SK-N-SH (cell line): ENCODE measurements at regions not wholly inside any gene's neighbourhood (a gene's known extent, or its start where the extent isn't known, plus 50 kb on each side); places are given as distances from the start of the nearest gene placed in this dataset.

Source experiments
- CTCF ChIA-PET: fragments of 300-600, 350-600 bp; formaldehyde crosslinking; extraction: SDS; loops from one replicate; lab custom pipeline; 2021; lab: Yijun Ruan, JAX
- POLR2A ChIA-PET: fragments of 350-600 bp; sonication (Branson Sonifier 250); formaldehyde crosslinking; extraction: SDS; loops from one replicate; lab custom pipeline; 2020; ENCODE audit warnings: antibody characterized with exemption, inconsistent platforms; lab: Yijun Ruan, JAX
- DNase-seq: peaks from one replicate; pipeline ENCODE4 v3.0.0; 2012
- H2AFZ ChIP-seq: fragments of 200-600 bp; sonication (generic); 2 replicates; pipeline ENCODE4 v1.8.1; 2016; ENCODE audit warnings: antibody characterized with exemption, mild to moderate bottlenecking, low read depth
- H3F3A ChIP-seq: fragments of 200-600 bp; sonication (generic); replicated peaks from 2 replicates; pipeline ENCODE3; 2016; ENCODE audit warnings: antibody characterized with exemption, mild to moderate bottlenecking; ENCODE audit not compliant: insufficient read depth
- H3K27ac ChIP-seq, 2 experiments: fragments of 200-500 bp in 1 of 2; fragments of 200-600 bp in 1 of 2; sonication (Bioruptor generic) in 1 of 2; sonication (generic), shearing (Covaris generic) in 1 of 2; 2 replicates each; pipeline versions ENCODE4 v1.5.1 to v1.6.1; 2014 to 2016; ENCODE audit warnings: low read depth in 2 of 2, inconsistent platforms in 1 of 2, low read length in 1 of 2, mild to moderate bottlenecking in 1 of 2, mixed read lengths in 1 of 2
- H3K27me3 ChIP-seq: fragments of 200-600 bp; sonication (generic), shearing (Covaris generic); 2 replicates; pipeline ENCODE4 v1.6.1; 2016; ENCODE audit warnings: mixed run types; ENCODE audit not compliant: insufficient read depth
- H3K36me3 ChIP-seq, 2 experiments: fragments of 200-500 bp in 1 of 2; fragments of 200-600 bp in 1 of 2; sonication (Bioruptor generic) in 1 of 2; sonication (generic) in 1 of 2; replicated peaks in 1 of 2; 2 replicates each; pipeline versions ENCODE3 to v1.5.1; 2014 to 2016; ENCODE audit warnings: low read length in 1 of 2, mild to moderate bottlenecking in 1 of 2; ENCODE audit not compliant: insufficient read depth in 2 of 2, control insufficient read depth in 1 of 2
- H3K4me1 ChIP-seq, 2 experiments: fragments of 200-500 bp in 1 of 2; fragments of 200-600 bp in 1 of 2; sonication (Bioruptor generic) in 1 of 2; sonication (generic), shearing (Covaris generic) in 1 of 2; 2 replicates each; pipeline versions ENCODE4 v1.5.1 to v1.6.1; 2014 to 2016; ENCODE audit warnings: low read depth in 1 of 2, low read length in 1 of 2, mixed run types in 1 of 2; ENCODE audit not compliant: insufficient read depth in 2 of 2, control insufficient read depth in 1 of 2
- H3K4me2 ChIP-seq: fragments of 200-600 bp; sonication (generic), shearing (Covaris generic); 2 replicates; pipeline ENCODE4 v1.6.1; 2017; ENCODE audit warnings: mixed run types
- H3K4me3 ChIP-seq, 2 experiments: fragments of 200-500 bp in 1 of 2; fragments of 200-600 bp in 1 of 2; sonication (Bioruptor generic) in 1 of 2; sonication (generic), shearing (Covaris generic) in 1 of 2; 2 replicates each; pipeline versions ENCODE4 v1.5.1 to v1.8.1; 2014 to 2016; ENCODE audit warnings: low read depth in 2 of 2, inconsistent platforms in 1 of 2, low read length in 1 of 2, mild to moderate bottlenecking in 1 of 2, mixed read lengths in 1 of 2, moderate library complexity in 1 of 2
- H3K79me2 ChIP-seq: fragments of 200-600 bp; sonication (generic); 2 replicates; pipeline ENCODE4 v1.8.1; 2017; ENCODE audit warnings: mild to moderate bottlenecking; ENCODE audit not compliant: insufficient read depth
- H3K9ac ChIP-seq: fragments of 200-600 bp; sonication (generic); 2 replicates; pipeline ENCODE4 v1.6.1; 2017; ENCODE audit warnings: mixed run types
- H3K9me2 ChIP-seq: fragments of 200-600 bp; sonication (generic); 2 replicates; pipeline ENCODE4 v1.6.1; 2017; ENCODE audit warnings: mixed run types
- H3K9me3 ChIP-seq: fragments of 200-600 bp; sonication (generic); 2 replicates; pipeline ENCODE4 v1.6.1; 2017; ENCODE audit warnings: mixed run types, mild to moderate bottlenecking, moderate library complexity
- H4K20me1 ChIP-seq: fragments of 200-600 bp; sonication (generic); 2 replicates; pipeline ENCODE4 v1.6.1; 2017; ENCODE audit warnings: mild to moderate bottlenecking, mixed run types; ENCODE audit not compliant: insufficient read depth
- CHD2 ChIP-seq: fragments of 150-350 bp; IDR thresholded peaks from 2 replicates; pipeline ENCODE4 v1.6.1; 2018; ENCODE audit warnings: low read length; ENCODE audit not compliant: partially characterized antibody
- EZH2phosphoT487 ChIP-seq: fragments of 200-600 bp; sonication (generic); IDR thresholded peaks from 2 replicates; pipeline ENCODE4 v1.6.1; 2017; ENCODE audit warnings: low read depth, mixed run types, mild to moderate bottlenecking, antibody characterized with exemption, moderate library complexity, borderline replicate concordance
- FOSL2 ChIP-seq: IDR thresholded peaks from 2 replicates; pipeline ENCODE4 v1.4.0; 2012; ENCODE audit warnings: low read depth, mild to moderate bottlenecking, moderate library complexity, borderline replicate concordance
- FOXJ3 ChIP-seq: sonication (generic); formaldehyde crosslinking; IDR thresholded peaks from 2 replicates; pipeline ENCODE4 v1.5.1; 2020; ENCODE audit warnings: mild to moderate bottlenecking, missing genetic modification reagents
- FOXM1 ChIP-seq: IDR thresholded peaks from 2 replicates; pipeline ENCODE4 v1.4.0; 2012; ENCODE audit warnings: low read depth, mild to moderate bottlenecking
- GABPA ChIP-seq: IDR thresholded peaks from 2 replicates; pipeline ENCODE4 v1.4.0; 2012; ENCODE audit warnings: low read depth, mild to moderate bottlenecking
- GATA2 ChIP-seq: sonication (generic); formaldehyde crosslinking; IDR thresholded peaks from 2 replicates; pipeline ENCODE4 v1.5.0; 2020; ENCODE audit warnings: mild to moderate bottlenecking, missing genetic modification reagents
- MXI1 ChIP-seq: IDR thresholded peaks from 2 replicates; pipeline ENCODE4 v1.6.1; 2012; ENCODE audit warnings: mild to moderate bottlenecking, low read depth, low read length, improper control_type of control experiment
- NFIC ChIP-seq: IDR thresholded peaks from 2 replicates; pipeline ENCODE4 v1.4.0; 2012; ENCODE audit warnings: borderline replicate concordance
- POLR2AphosphoS5 ChIP-seq: IDR thresholded peaks from 2 replicates; pipeline ENCODE4 v1.6.1; 2012; ENCODE audit warnings: low read depth, low read length
- RAD21 ChIP-seq: IDR thresholded peaks from 2 replicates; pipeline ENCODE4 v1.6.1; 2012; ENCODE audit warnings: mild to moderate bottlenecking, low read length
- RCOR1 ChIP-seq: fragments of 150-350 bp; IDR thresholded peaks from 2 replicates; pipeline ENCODE4 v1.6.1; 2017; ENCODE audit warnings: antibody characterized with exemption, low read length
- RFX5 ChIP-seq: IDR thresholded peaks from 2 replicates; pipeline ENCODE4 v1.6.1; 2012; ENCODE audit warnings: mild to moderate bottlenecking, improper control_type of control experiment, low read length
- RXRA ChIP-seq: IDR thresholded peaks from 2 replicates; pipeline ENCODE4 v1.4.0; 2012; ENCODE audit warnings: low read depth, mild to moderate bottlenecking, borderline replicate concordance
- TCF12 ChIP-seq: IDR thresholded peaks from 2 replicates; pipeline ENCODE4 v1.4.0; 2012
- TEAD4 ChIP-seq: IDR thresholded peaks from 2 replicates; pipeline ENCODE4 v1.4.0; 2012; ENCODE audit warnings: mild to moderate bottlenecking, borderline replicate concordance; ENCODE audit not compliant: insufficient read depth
- WGBS: methylation state at CpG from one replicate; pipeline ENCODE4 v1.1.6; 2017; ENCODE audit warnings: low lambda C conversion rate; 5-methylcytosine and 5-hydroxymethylcytosine counted together
- TF ChIP-seq, protein P1 (sequence below): fragments of 150-350 bp; IDR thresholded peaks from 2 replicates; pipeline ENCODE4 v1.6.1; 2016; ENCODE audit warnings: mild to moderate bottlenecking, low read depth, low read length
- TF ChIP-seq, protein P2 (sequence below): IDR thresholded peaks from 2 replicates; pipeline ENCODE4 v1.6.1; 2012; ENCODE audit warnings: mild to moderate bottlenecking, low read depth, low read length, moderate library complexity
- TF ChIP-seq, protein P3 (sequence below): fragments of 150-350 bp; IDR thresholded peaks from 2 replicates; pipeline ENCODE4 v1.6.1; 2017; ENCODE audit warnings: antibody characterized with exemption, low read length, low read depth, borderline replicate concordance
- TF ChIP-seq, protein P4 (sequence below): IDR thresholded peaks from 2 replicates; pipeline ENCODE4 v1.4.0; 2012; ENCODE audit warnings: low read depth, borderline replicate concordance

DNA sequence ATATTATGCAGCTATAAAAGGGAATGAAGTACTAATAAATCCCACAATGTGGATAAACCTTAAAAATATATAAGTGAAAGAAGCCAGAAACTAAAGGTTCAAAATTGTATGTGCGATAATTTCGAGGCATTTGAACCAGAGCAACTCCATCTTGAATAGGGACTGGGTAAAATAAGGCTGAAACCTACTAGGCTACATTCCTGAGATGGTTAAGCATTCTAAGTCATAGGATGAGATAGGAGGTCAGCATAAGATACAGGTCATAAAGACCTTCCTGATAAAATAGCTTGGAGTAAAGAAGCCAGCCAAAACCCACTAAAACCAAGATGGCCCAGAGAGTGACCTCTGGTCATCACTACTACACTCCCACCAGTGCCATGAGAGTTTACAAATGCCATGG, 103.1 kb downstream of the SLC16A1 start:
- Histone ChIP-seq H3K9ac (no peak overlapping the region), H3F3A (no peaks in the 10 kb centered on the region), H3K4me2 (no peak overlapping the region), H3K27ac (no peak overlapping the region), H2AFZ (no peak overlapping the region), H3K9me2 (no peaks in the 10 kb centered on the region), H3K4me1 (peaks cover 5 to 6% of the 10 kb centered on the region in 2 experiments; a peak in 1 of 4 replicates), H3K27me3 (no peaks in the 10 kb centered on the region), H4K20me1 (no peaks in the 10 kb centered on the region), H3K9me3 (no peaks in the 10 kb centered on the region), H3K79me2 (no peaks in the 10 kb centered on the region), H3K36me3 (no peaks in the 10 kb centered on the region), H3K4me3 (no peak overlapping the region)
- ChIA-PET CTCF (interaction anchor here (0.9 to 1.2 kb wide), 2 partner anchors 44 to 220 kb away, joined by 3 read pairs; partner anchors contain the start of gene LRIG2), POLR2A (no interaction called here)
- no peak for DNase-seq
- no peak for TF ChIP-seq RCOR1
- no peak for TF ChIP-seq FOSL2
- TF ChIP-seq, protein P1, sequence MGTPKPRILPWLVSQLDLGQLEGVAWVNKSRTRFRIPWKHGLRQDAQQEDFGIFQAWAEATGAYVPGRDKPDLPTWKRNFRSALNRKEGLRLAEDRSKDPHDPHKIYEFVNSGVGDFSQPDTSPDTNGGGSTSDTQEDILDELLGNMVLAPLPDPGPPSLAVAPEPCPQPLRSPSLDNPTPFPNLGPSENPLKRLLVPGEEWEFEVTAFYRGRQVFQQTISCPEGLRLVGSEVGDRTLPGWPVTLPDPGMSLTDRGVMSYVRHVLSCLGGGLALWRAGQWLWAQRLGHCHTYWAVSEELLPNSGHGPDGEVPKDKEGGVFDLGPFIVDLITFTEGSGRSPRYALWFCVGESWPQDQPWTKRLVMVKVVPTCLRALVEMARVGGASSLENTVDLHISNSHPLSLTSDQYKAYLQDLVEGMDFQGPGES = no peak
- TF ChIP-seq, protein P2, sequence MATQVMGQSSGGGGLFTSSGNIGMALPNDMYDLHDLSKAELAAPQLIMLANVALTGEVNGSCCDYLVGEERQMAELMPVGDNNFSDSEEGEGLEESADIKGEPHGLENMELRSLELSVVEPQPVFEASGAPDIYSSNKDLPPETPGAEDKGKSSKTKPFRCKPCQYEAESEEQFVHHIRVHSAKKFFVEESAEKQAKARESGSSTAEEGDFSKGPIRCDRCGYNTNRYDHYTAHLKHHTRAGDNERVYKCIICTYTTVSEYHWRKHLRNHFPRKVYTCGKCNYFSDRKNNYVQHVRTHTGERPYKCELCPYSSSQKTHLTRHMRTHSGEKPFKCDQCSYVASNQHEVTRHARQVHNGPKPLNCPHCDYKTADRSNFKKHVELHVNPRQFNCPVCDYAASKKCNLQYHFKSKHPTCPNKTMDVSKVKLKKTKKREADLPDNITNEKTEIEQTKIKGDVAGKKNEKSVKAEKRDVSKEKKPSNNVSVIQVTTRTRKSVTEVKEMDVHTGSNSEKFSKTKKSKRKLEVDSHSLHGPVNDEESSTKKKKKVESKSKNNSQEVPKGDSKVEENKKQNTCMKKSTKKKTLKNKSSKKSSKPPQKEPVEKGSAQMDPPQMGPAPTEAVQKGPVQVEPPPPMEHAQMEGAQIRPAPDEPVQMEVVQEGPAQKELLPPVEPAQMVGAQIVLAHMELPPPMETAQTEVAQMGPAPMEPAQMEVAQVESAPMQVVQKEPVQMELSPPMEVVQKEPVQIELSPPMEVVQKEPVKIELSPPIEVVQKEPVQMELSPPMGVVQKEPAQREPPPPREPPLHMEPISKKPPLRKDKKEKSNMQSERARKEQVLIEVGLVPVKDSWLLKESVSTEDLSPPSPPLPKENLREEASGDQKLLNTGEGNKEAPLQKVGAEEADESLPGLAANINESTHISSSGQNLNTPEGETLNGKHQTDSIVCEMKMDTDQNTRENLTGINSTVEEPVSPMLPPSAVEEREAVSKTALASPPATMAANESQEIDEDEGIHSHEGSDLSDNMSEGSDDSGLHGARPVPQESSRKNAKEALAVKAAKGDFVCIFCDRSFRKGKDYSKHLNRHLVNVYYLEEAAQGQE = no peak
- TF ChIP-seq NFIC = no peak
- no peak for TF ChIP-seq CHD2
- no peak for TF ChIP-seq TCF12
- no peak for TF ChIP-seq GATA2 (CRISPR knock-in tag)
- TF ChIP-seq RAD21 = no peak
- TF ChIP-seq, protein P3, sequence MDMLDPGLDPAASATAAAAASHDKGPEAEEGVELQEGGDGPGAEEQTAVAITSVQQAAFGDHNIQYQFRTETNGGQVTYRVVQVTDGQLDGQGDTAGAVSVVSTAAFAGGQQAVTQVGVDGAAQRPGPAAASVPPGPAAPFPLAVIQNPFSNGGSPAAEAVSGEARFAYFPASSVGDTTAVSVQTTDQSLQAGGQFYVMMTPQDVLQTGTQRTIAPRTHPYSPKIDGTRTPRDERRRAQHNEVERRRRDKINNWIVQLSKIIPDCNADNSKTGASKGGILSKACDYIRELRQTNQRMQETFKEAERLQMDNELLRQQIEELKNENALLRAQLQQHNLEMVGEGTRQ = no peak
- TF ChIP-seq FOXJ3 (CRISPR knock-in tag) = no peak
- no peak for TF ChIP-seq RXRA
- TF ChIP-seq TEAD4 = no peak
- TF ChIP-seq MXI1 = no peak
- no peak for TF ChIP-seq POLR2AphosphoS5
- TF ChIP-seq EZH2phosphoT487 = no peak
- TF ChIP-seq GABPA = no peak
- TF ChIP-seq, protein P4, sequence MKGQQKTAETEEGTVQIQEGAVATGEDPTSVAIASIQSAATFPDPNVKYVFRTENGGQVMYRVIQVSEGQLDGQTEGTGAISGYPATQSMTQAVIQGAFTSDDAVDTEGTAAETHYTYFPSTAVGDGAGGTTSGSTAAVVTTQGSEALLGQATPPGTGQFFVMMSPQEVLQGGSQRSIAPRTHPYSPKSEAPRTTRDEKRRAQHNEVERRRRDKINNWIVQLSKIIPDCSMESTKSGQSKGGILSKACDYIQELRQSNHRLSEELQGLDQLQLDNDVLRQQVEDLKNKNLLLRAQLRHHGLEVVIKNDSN = no peak
- TF ChIP-seq FOXM1 = no peak
- TF ChIP-seq RFX5 = no peak
- WGBS = 93% methylated on average over 2 of the region's 2 CpGs
